Large intestine (tissue), 3 donors: ENCODE measurements at regions not wholly inside any gene's neighbourhood (a gene's known extent, or its start where the extent isn't known, plus 50 kb on each side); places are given as distances from the start of the nearest gene placed in this dataset.
"Not testable (repeated sequence)": the region's sequence is repeated elsewhere in the genome, so short reads cannot be mapped to it uniquely, and the experiment has no call there.

Experiments
- DNase-seq, 2 donors: peaks; one replicate each; pipeline versions ENCODE4 v3.0.0 to v3.0.0-alpha.2; 2013
- H3K27ac ChIP-seq: one replicate; pipeline ENCODE4 v1.5.1; 2013; ENCODE audit warnings: low read length
- H3K27me3 ChIP-seq: 2 replicates; pipeline ENCODE4 v1.6.1; 2013; ENCODE audit warnings: low read length; ENCODE audit not compliant: control insufficient read depth, insufficient read depth
- H3K36me3 ChIP-seq: 2 replicates; pipeline ENCODE4 v1.6.1; 2013; ENCODE audit warnings: low read length; ENCODE audit not compliant: control insufficient read depth, insufficient read depth
- H3K4me1 ChIP-seq: one replicate; pipeline ENCODE4 v1.6.1; 2013; ENCODE audit warnings: low read length; ENCODE audit not compliant: control insufficient read depth, insufficient read depth
- H3K4me3 ChIP-seq: one replicate; pipeline ENCODE4 v1.5.1; 2013; ENCODE audit warnings: low read length
- H3K9me3 ChIP-seq: one replicate; pipeline ENCODE4 v1.6.1; 2013; ENCODE audit warnings: mild to moderate bottlenecking, low read depth, low read length, moderate library complexity; ENCODE audit not compliant: control insufficient read depth
- WGBS: methylation state at CpG from one replicate; pipeline ENCODE4 v1.1.5; 2013; ENCODE audit warnings: low lambda C conversion rate; ENCODE audit not compliant: insufficient coverage; 5-methylcytosine and 5-hydroxymethylcytosine counted together

- not testable (repeated sequence) for H3K27ac ChIP-seq, H3K36me3 ChIP-seq, H3K4me1 ChIP-seq, H3K4me3 ChIP-seq, DNase-seq, H3K27me3 ChIP-seq, H3K9me3 ChIP-seq
- WGBS: no CpG with 5 or more reads among the region's 5 CpGs
These were observed 74.7 kb upstream of the ATL2 start for GRCh38 chr2:38451778-38452177.

- Histone ChIP-seq H3K4me3 (no peak overlapping the region), H3K9me3 (no peaks in the 10 kb centered on the region), H3K36me3 (no peaks in the 10 kb centered on the region), H3K27me3 (no peaks in the 10 kb centered on the region), H3K4me1 (peaks cover 5% of the 10 kb centered on the region), H3K27ac (no peak overlapping the region)
- WGBS: no CpG with 5 or more reads among the region's 2 CpGs
- DNase-seq: no peak
These were observed 73.4 kb upstream of the ATL2 start for GRCh38 chr2:38450509-38450908.

GRCh38 chr2:38448692-38449410 lies 71.8 kb upstream of the ATL2 start:
- peak; percentile 37 to 71 for DNase-seq
- no CpG with 5 or more reads among the region's 6 CpGs for WGBS

DNA sequence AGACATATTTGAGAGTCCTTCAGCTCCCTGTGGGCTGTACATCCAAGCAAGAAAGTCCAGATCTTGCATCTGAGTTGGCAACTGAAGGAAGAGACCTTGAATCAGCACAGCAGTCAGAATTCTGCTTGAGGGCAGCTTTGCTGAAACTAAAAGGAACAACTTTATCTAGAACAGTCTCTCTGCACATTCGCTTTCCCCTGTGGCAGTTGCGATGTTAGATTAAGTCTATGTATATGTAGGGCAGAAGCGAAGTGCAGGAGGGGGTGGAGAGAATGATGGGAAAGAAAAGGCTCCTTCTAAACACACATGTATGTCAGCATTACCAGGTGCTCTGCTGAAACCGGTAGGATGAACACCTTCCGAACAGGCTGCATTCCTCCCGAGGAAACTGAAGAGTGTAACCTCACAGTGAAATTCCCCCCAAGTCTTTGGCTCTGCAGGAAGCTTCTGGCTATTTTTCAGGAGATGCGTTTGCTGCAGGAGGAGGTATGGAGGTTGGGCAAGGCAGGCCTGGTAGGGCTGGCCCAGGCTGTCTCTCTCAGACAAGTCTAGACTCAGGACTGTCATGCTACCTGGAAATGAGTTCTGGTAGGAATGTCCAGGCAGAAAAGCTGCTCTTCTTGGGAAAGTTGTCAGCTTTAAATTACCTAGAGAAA lies 70.0 kb upstream of the ATL2 start:
- H3K27ac ChIP-seq: no peak overlapping the region
- WGBS: 40% methylated on average over 1 of the region's 7 CpGs
- no peak overlapping the region for H3K4me3 ChIP-seq
- peaks cover 5% of the 10 kb centered on the region for H3K4me1 ChIP-seq
- no peaks in the 10 kb centered on the region for H3K9me3 ChIP-seq
- no peaks in the 10 kb centered on the region for H3K27me3 ChIP-seq
- H3K36me3 ChIP-seq: no peaks in the 10 kb centered on the region
- DNase-seq: no peak

More at GRCh38 chr2:38448692-38449410, 71.8 kb upstream of the ATL2 start:
- Histone ChIP-seq H3K27me3 (no peaks in the 10 kb centered on the region), H3K9me3 (no peaks in the 10 kb centered on the region), H3K4me1 (peaks cover 5% of the 10 kb centered on the region), H3K4me3 (no peak overlapping the region), H3K27ac (no peak overlapping the region), H3K36me3 (no peaks in the 10 kb centered on the region)

GRCh38 chr2:38446418-38446817 lies 69.3 kb upstream of the ATL2 start:
- Histone ChIP-seq H3K27ac (no peak overlapping the region), H3K4me3 (no peak overlapping the region), H3K27me3 (no peaks in the 10 kb centered on the region), H3K36me3 (no peaks in the 10 kb centered on the region), H3K9me3 (no peaks in the 10 kb centered on the region), H3K4me1 (peaks cover 5% of the 10 kb centered on the region)
- WGBS: no CpG with 5 or more reads among the region's 7 CpGs
- DNase-seq: peak in 1 of 2 donors; percentile 41

- H3K9me3 ChIP-seq: no peaks in the 10 kb centered on the region
- WGBS: no CpG with 5 or more reads among the region's 2 CpGs
- H3K27me3 ChIP-seq: no peaks in the 10 kb centered on the region
- no peaks in the 10 kb centered on the region for H3K36me3 ChIP-seq
- H3K27ac ChIP-seq: no peak overlapping the region
- no peak overlapping the region for H3K4me3 ChIP-seq
- peaks cover 15% of the 10 kb centered on the region for H3K4me1 ChIP-seq
- DNase-seq: no peak
These were observed 67.2 kb upstream of the ATL2 start for GRCh38 chr2:38444247-38444646.

- no peak for DNase-seq
These were observed 65.8 kb upstream of the ATL2 start for GRCh38 chr2:38442643-38443541.

DNA sequence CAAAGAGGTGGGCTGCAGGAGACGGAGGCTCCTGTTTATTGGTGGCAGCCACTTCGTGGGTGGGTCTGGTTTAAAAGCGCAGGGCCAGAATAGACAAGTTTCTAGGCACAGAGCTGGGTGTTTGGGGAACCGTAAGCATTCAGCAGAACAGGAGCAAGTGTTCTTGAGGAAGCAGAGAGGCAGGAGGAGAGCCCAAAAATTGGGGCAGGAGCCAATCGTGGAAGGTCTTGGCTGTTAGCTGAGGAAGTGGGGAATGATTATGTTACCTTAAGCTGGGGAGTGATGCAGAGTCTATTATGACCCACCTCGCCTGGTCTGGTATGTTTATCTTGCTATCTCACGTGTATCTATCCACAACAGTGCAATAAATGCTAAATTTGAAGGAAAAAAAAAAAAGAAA lies 64.3 kb upstream of the ATL2 start:
- Histone ChIP-seq H3K27ac (peak overlapping the region; percentile 24), H3K36me3 (no peaks in the 10 kb centered on the region), H3K9me3 (no peaks in the 10 kb centered on the region), H3K4me1 (peaks cover 18% of the 10 kb centered on the region), H3K27me3 (no peaks in the 10 kb centered on the region), H3K4me3 (no peak overlapping the region)
- 67% methylated on average over 1 of the region's 7 CpGs for WGBS
- DNase-seq: no peak

More at GRCh38 chr2:38442643-38443541, 65.8 kb upstream of the ATL2 start:
- no peaks in the 10 kb centered on the region for H3K36me3 ChIP-seq
- H3K4me3 ChIP-seq: no peak overlapping the region
- H3K9me3 ChIP-seq: no peaks in the 10 kb centered on the region
- no peaks in the 10 kb centered on the region for H3K27me3 ChIP-seq
- peak overlapping the region; percentile 8 for H3K27ac ChIP-seq
- 63% methylated on average over 2 of the region's 8 CpGs for WGBS
- peaks cover 18% of the 10 kb centered on the region for H3K4me1 ChIP-seq

- Histone ChIP-seq H3K4me1 (peaks cover 18% of the 10 kb centered on the region), H3K9me3 (no peaks in the 10 kb centered on the region), H3K4me3 (no peak overlapping the region), H3K36me3 (no peaks in the 10 kb centered on the region), H3K27me3 (no peaks in the 10 kb centered on the region), H3K27ac (peak overlapping the region; percentile 24)
- no CpG with 5 or more reads among the region's 5 CpGs for WGBS
- DNase-seq: peak; percentile 77 to 91
These were observed 63.6 kb upstream of the ATL2 start for GRCh38 chr2:38440655-38441054.

DNA sequence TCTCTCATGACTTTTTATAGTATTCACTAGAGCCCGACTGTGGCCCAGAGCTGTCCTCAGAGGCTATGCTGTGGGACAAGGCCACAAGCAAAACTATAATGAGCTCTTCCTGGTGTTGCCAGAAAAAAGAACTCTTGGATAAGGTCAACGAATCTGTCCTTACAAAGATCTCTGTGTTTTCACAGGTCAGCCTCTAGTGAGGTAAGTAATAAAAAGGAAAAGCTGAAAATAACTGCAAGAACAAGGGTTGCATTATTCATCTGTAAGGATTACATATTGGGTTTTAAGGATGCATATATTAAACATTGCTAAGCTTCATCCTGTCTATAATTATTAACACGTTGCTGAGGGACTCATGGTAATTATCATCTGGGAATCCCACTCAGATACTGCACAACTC lies 62.8 kb upstream of the ATL2 start:
- Histone ChIP-seq H3K36me3 (no peaks in the 10 kb centered on the region), H3K4me3 (no peak overlapping the region), H3K27ac (no peak overlapping the region), H3K27me3 (no peaks in the 10 kb centered on the region), H3K4me1 (peaks cover 18% of the 10 kb centered on the region), H3K9me3 (no peaks in the 10 kb centered on the region)
- 31% methylated on average over 2 of the region's 3 CpGs for WGBS
- DNase-seq: no peak
